Right atrium auricular region (tissue), 2 donors: ENCODE measurements at regions not wholly inside any gene's neighbourhood (a gene's known extent, or its start where the extent isn't known, plus 50 kb on each side); places are given as distances from the start of the nearest gene placed in this dataset.
"Not testable (repeated sequence)": the region's sequence is repeated elsewhere in the genome, so short reads cannot be mapped to it uniquely, and the experiment has no call there.

Experiments used
- DNase-seq: peaks from one replicate; pipeline ENCODE4 v3.0.0-alpha.2; 2019; ENCODE audit warnings: low spot score
- H3K27ac ChIP-seq, 2 donors: fragments of 200-600 bp; sonication (generic); 1 replicate in 1 of 2; 2 replicates in 1 of 2; pipeline ENCODE4 v1.5.1; 2016 to 2019
- H3K27me3 ChIP-seq, 2 donors: fragments of 200-600 bp; sonication (generic); one replicate each; pipeline versions ENCODE4 v1.5.1 to v1.6.0; 2017 to 2019
- H3K36me3 ChIP-seq: fragments of 200-600 bp; sonication (generic); one replicate; pipeline ENCODE4 v1.5.1; 2016
- H3K4me1 ChIP-seq, 2 donors: fragments of 200-600 bp; sonication (generic); one replicate each; pipeline versions ENCODE4 v1.5.1 to v1.6.0; 2017 to 2019
- H3K4me3 ChIP-seq, 2 donors: fragments of 200-600 bp; sonication (generic); 1 replicate in 1 of 2; 2 replicates in 1 of 2; pipeline ENCODE4 v1.5.1; 2017 to 2019; ENCODE audit warnings: mild to moderate bottlenecking in 1 of 2, moderate library complexity in 1 of 2
- H3K9me3 ChIP-seq, 2 donors: fragments of 200-600 bp; sonication (generic); one replicate each; pipeline ENCODE4 v1.5.1; 2019
- CTCF ChIP-seq, 2 donors: fragments of 200-600 bp; sonication (generic); IDR thresholded peaks; one replicate each; pipeline ENCODE4 v1.5.1; 2019; ENCODE audit warnings: antibody characterized with exemption in 2 of 2

DNA sequence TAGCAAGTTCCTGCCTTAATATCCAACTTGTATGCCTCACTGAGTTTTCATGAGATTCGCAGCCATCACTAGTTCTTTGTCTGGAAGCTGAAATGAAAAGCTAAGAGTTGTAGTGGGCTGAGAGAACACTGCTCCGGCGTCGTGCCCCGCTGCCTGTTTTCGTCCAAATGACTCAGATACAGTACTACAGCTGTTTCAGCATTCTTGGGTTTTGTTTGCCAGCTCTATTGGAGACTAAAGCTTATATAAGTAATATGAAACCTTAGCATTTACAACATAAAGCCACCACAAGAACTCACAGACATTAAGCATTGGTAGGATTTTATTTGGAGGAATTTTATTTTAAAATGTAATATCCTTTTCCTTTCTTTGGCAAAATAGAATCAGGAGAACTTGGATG lies 299.7 kb downstream of the DLEU7 start:
- Histone ChIP-seq H3K27me3 (no peaks in the 10 kb centered on the region), H3K27ac (no peak overlapping the region), H3K9me3 (peaks cover 0 to 8% of the 10 kb centered on the region in 2 donors), H3K4me1 (no peaks in the 10 kb centered on the region), H3K36me3 (no peaks in the 10 kb centered on the region), H3K4me3 (no peak overlapping the region)
- no peak for DNase-seq
- no peak for TF ChIP-seq CTCF (IDR thresholded peaks at IDR 0.05)

GRCh38 chr13:50544211-50544610 lies 299.3 kb downstream of the DLEU7 start:
- no peak for DNase-seq
- Histone ChIP-seq H3K27me3 (no peaks in the 10 kb centered on the region), H3K36me3 (no peaks in the 10 kb centered on the region), H3K4me1 (no peaks in the 10 kb centered on the region), H3K4me3 (no peak overlapping the region), H3K27ac (no peak overlapping the region), H3K9me3 (peaks cover 0 to 4% of the 10 kb centered on the region in 2 donors)
- TF ChIP-seq CTCF (IDR thresholded peaks at IDR 0.05), result no peak

DNA sequence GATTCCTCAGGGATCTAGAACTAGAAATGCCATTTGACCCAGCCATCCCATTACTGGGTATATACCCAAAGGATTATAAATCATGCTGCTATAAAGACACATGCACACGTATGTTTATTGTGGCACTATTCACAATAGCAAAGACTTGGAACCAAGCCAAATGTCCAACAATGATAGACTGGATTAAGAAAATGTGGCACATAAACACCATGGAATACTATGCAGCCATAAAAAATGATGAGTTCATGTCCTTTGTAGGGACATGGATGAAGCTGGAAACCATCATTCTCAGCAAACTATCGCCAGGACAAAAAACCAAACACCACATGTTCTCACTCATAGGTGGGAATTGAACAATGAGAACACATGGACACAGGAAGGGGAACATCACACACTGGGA lies 296.3 kb downstream of the DLEU7 start:
- H3K36me3 ChIP-seq, H3K9me3 ChIP-seq, DNase-seq, H3K27ac ChIP-seq, H3K4me1 ChIP-seq, H3K4me3 ChIP-seq, H3K27me3 ChIP-seq: not testable (repeated sequence)

DNA sequence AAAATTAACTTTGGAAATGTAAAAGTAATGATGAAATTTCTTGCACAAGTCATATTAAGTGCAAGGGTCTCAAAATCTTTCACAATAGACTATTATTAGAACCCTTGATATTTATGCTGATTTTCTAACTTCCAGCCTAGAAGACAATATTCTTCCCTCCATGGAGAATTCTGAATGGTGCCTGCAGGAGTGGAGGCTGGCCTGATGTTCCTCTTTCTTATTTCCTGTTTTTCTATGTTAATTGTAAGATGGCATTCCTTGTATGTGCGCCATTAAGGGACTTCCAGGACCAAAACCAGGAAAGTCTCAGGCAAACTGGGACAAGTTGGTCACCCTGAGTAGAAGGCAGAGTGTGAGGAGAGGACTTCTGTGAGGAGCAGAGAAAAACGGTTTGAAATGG lies 294.9 kb downstream of the DLEU7 start:
- Histone ChIP-seq H3K4me3 (no peak overlapping the region), H3K9me3 (no peaks in the 10 kb centered on the region), H3K27ac (no peak overlapping the region), H3K36me3 (no peaks in the 10 kb centered on the region), H3K27me3 (no peaks in the 10 kb centered on the region), H3K4me1 (no peaks in the 10 kb centered on the region)
- no peak for DNase-seq
- no peak for TF ChIP-seq CTCF (IDR thresholded peaks at IDR 0.05)

DNA sequence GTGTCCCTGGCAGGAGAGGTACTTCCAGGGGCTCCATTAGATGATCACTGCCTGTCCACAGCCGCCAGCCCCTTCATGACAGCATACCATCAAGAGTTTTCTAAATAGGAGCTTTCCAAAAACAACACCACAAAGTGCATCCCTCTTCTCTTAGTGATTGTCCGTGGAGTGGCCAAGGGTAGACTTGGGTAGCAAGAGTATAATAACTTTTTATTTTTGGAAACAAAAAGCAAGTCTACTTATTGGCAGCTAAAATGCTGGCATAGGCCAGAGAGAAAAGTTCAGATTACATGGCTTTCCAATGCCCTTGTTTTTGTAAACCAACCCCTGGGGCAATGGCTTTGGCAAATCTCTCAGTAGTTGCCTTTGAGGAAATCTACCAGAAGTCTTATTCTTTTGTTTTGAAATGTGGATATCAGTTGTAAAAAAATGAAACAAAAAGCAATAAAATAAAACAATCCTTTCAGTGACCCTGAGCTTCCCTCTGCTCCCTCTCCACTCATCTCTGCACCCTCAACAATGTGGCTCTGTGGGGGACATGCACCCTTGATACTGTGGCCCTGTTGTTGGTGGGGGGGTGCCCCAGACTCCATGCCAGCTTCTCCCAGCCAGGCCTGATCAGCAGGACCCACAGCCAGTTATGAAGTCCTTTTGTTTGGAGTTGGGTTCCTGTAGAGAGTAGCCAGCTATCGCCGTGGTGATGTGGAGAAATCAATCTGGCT lies 294.1 kb downstream of the DLEU7 start:
- Histone ChIP-seq H3K27me3 (no peaks in the 10 kb centered on the region), H3K9me3 (no peaks in the 10 kb centered on the region), H3K36me3 (no peaks in the 10 kb centered on the region), H3K27ac (no peak overlapping the region), H3K4me1 (no peaks in the 10 kb centered on the region), H3K4me3 (no peak overlapping the region)
- no peak for DNase-seq
- no peak for TF ChIP-seq CTCF (IDR thresholded peaks at IDR 0.05)

- no peak for TF ChIP-seq CTCF (IDR thresholded peaks at IDR 0.05)
- H3K9me3 ChIP-seq, result no peaks in the 10 kb centered on the region
- no peaks in the 10 kb centered on the region for H3K4me1 ChIP-seq
- no peaks in the 10 kb centered on the region for H3K27me3 ChIP-seq
- no peak overlapping the region for H3K4me3 ChIP-seq
- H3K27ac ChIP-seq, result no peak overlapping the region
- no peaks in the 10 kb centered on the region for H3K36me3 ChIP-seq
- DNase-seq, result no peak
Measured at GRCh38 chr13:50550151-50550550, 293.3 kb downstream of the DLEU7 start.
